GM19438 (cell line): ENCODE measurements at regions not wholly inside any gene's neighbourhood (a gene's known extent, or its start where the extent isn't known, plus 50 kb on each side); places are given as distances from the start of the nearest gene placed in this dataset.

Experiments
- ATAC-seq: cut with Tn5 transposase; IDR thresholded peaks from one replicate; pipeline ENCODE4 v1.9.1; 2021; ENCODE audit warnings: low read depth; ENCODE audit not compliant: unreplicated experiment

- ATAC-seq, result no peak
Observed at GRCh38 chr18:78622907-78623541, 356.6 kb upstream of the SALL3 start.

GRCh38 chr18:78624646-78625279 lies 354.9 kb upstream of the SALL3 start:
- no peak for ATAC-seq

GRCh38 chr18:78625847-78626246 lies 353.8 kb upstream of the SALL3 start:
- no peak for ATAC-seq

GRCh38 chr18:78627551-78628346 lies 351.9 kb upstream of the SALL3 start:
- ATAC-seq, result no peak

- no peak for ATAC-seq
Observed at GRCh38 chr18:78629426-78629825, 350.2 kb upstream of the SALL3 start.

GRCh38 chr18:78630356-78630755 lies 349.3 kb upstream of the SALL3 start:
- ATAC-seq, result no peak

- no peak for ATAC-seq
Observed at GRCh38 chr18:78630981-78631510, 348.6 kb upstream of the SALL3 start.

- no peak for ATAC-seq
Observed at GRCh38 chr18:78632111-78632541, 347.5 kb upstream of the SALL3 start.

- ATAC-seq, result no peak
Observed at GRCh38 chr18:78634061-78634696, 345.4 kb upstream of the SALL3 start.

GRCh38 chr18:78635093-78635800 lies 344.4 kb upstream of the SALL3 start:
- ATAC-seq, result no peak

- no peak for ATAC-seq
Observed at GRCh38 chr18:78636260-78636659, 343.4 kb upstream of the SALL3 start.

- ATAC-seq, result no peak
Observed at GRCh38 chr18:78637442-78638402, 341.9 kb upstream of the SALL3 start.

- ATAC-seq, result no peak
Observed at GRCh38 chr18:78639006-78639950, 340.3 kb upstream of the SALL3 start.

- no peak for ATAC-seq
Observed at GRCh38 chr18:78640246-78640995, 339.2 kb upstream of the SALL3 start.

- no peak for ATAC-seq
Observed at GRCh38 chr18:78641689-78642231, 337.9 kb upstream of the SALL3 start.

- ATAC-seq, result no peak
Observed at GRCh38 chr18:78642296-78642951, 337.2 kb upstream of the SALL3 start.

GRCh38 chr18:78643004-78643403 lies 336.6 kb upstream of the SALL3 start:
- ATAC-seq, result no peak
